NCI-H1092 (cell line): ENCODE measurements at regions not wholly inside any gene's neighbourhood (a gene's known extent, or its start where the extent isn't known, plus 50 kb on each side); places are given as distances from the start of the nearest gene placed in this dataset.
"Not testable (repeated sequence)": the region's sequence is repeated elsewhere in the genome, so short reads cannot be mapped to it uniquely, and the experiment has no call there.

Source experiments
- DNase-seq: peaks from one replicate; lab custom pipeline; 2025; lab: John Stamatoyannopoulos, UW

DNA sequence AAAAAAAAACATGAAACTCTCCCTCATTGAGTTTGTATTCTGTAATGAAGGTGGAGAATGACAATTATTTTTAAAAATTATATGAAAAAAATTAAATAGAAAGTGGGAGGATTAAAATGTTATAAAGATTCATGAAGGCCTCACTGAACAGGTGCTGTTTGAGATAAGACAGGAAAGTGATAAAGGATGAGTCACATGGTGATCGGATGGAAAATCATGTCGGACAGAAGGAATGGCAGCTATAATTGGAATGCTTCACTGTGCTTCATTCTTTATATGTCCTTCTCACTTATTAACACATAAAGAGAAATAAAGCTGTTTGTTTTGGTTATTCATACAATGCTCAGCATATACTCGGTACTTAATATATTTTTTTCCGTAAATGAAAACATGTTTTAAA, 464.5 kb upstream of the RGMB start:
- no peak for DNase-seq

DNA sequence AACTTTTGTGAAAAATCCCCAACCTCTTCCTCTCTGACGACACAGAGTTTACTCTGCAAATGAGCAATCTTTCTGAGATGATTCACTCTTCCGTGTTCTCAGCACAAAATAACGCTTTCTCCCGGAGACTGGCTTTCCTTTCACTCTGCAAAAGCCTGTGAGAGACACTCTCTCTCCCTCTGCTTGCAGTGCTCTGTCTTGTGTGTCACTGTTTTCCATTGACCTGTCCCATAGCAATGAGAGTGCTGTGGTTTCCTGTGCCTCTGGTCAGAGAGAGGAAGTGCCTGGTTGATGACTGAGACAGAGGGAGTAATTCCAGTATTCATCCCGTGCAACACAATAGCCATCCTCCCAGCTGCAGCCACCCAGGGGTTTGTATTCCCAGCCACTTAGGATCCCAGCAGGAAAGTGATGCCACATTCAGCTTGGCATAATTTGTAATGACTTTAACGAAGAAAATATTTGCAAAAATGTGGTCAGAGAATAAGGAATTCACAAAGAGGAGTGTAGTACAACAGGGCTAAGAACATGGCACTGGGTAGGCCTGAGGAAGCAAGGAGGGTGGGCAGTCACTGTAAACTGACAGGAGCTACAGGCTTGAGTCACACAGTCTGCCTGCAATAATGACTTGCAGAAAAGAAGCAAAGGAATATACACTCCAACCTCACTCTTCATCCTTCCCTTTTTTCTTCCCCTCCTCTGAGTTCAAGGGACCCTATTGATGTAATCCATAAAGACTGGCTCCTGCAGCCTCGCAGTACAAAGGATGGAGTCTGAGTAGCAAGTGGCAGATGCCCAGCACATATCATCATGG, 463.5 kb upstream of the RGMB start:
- DNase-seq = no peak

DNA sequence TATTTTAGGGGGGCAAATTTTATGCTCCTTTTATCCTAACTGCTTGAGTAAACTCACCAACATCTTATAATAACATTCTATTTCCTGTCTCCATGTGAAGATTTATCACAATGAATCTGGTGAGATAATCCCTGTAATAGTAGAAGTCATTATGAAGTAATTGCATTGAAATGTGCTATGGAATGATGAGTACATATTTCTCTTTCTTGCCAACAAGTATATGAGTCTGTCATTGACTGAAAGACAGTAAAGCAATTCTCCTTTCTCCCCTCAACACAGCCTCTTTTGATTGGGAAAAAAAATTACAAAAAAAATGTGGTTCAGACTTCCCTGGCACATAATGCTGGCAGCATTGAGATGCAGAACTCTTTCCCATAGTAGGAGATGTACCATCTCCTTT, 459.2 kb upstream of the RGMB start:
- no peak for DNase-seq

GRCh38 chr5:98318386-98318785, 455.1 kb upstream of the RGMB start:
- no peak for DNase-seq

DNA sequence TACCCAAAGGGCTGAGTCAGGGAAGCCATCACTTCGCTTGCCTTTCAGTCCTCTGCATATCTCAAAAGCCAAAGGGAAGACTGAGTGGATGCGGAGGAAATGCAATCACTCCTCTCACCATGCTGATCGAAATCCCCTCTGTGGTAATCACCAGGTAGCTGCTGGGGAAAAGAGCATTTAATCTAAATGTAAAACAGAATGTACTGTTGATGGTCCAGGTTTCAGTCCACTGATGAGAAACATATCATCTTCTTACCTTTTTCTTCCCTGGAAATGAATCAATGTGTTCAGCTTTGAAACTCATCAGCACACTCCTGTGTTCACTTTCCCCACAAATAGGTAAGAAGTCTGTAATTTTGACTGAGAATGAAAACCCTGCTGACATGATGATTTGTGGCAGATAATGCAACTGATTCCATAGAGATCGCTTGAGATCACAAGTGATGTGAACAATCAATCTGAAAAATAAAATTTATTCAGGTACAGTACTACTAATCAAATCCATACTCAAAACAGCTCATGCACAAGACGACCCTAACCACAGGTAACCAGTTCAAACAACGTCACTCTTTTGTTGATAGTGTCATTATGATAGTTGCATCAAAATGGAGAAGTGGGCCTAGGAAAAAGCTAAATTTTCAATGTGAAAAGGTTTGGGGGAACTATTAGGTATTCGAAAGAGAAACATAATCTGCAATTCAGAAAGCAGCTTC, 454.0 kb upstream of the RGMB start:
- DNase-seq = no peak

DNA sequence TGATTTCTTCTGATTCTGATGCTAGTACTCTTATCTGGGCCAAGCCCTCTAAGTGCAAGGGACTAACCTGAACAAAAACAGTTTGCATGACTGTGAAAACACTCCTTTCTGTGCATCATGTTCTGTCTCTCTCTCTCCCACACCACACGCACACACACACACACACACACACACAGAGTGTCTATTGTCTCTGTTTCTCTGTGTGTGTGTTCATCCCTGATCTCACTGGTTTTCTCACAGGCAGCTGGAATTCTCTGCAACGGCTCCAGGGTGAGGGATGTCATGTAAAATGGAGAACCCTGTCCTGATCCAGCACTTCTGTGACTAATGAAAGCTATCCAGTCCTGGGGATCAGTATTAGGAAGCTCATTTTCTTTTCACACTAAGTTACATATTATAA, 453.1 kb upstream of the RGMB start:
- DNase-seq = no peak

DNA sequence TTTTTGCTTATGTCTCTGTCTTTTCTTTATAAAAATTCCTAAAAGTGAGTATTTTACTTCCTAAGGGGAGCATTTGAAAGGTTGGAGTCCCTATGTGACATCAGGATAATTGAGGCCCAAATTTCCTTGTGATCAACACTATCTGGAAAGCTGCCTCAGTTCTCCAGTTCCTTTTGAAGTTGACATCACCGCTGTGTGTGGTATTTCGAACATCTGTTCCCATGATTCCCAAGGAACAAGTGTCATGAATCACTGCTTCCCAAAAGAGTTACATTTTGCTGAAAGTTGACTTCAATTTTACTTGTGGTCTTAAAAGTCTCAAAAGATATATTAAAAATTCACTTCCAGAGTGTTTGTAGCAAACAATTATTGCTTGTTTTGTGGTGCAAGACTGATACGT, 452.1 kb upstream of the RGMB start:
- no peak for DNase-seq

DNA sequence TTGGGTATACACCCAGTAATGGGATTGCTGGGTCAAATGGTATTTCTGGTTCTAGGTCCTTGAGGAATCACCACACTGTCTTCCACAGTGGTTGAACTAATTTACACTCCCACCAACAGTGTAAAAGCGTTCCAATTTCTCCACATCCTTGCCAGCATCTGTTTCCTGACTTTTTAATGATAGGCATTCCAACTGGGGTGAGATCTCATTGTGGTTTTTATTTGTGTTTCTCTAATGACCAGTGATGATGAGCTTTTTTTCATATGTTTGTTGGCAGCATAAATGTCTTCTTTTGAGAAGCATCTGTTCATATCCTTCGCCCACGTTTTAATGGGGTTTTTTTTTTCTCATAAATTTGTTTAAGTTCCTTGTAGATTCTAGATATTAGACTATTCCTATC, 448.3 kb upstream of the RGMB start:
- not testable (repeated sequence) for DNase-seq

DNA sequence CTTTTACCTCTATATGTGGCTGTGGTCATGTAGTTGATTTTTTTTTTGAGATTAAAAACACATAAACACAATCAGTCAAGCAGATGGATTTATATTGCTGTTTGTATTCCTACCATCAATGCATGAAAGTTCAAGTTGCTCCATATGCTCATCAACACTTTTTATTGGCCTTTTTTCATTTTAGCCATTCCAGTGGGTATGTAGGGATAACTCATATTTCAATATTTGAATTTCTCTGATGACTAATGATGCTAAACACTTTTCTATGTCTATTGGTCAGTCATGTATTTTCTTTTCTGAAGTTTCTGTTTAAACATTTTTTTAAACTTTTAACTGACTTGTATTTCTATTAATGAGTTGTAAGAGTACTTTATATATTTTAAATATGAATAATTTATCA, 445.4 kb upstream of the RGMB start:
- DNase-seq = no peak

DNA sequence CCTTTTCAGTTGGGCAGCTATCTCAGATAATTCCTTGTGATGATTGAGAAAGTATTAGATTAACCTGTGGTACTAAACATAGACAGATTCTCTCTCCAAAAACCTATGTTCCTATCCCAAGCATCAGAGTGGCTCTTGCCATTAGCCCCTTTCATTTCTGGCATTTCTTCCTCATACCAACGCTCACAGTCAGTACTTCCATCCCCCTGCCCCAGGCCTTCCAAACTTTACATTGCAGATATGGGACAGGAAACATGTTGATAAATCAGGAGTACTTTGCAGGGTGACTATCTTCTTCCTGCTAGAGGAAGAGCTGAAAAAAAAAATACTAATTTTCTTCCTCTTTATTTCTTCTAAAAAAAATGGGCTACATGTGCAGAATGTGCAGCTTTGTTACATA, 442.6 kb upstream of the RGMB start:
- DNase-seq = no peak

DNA sequence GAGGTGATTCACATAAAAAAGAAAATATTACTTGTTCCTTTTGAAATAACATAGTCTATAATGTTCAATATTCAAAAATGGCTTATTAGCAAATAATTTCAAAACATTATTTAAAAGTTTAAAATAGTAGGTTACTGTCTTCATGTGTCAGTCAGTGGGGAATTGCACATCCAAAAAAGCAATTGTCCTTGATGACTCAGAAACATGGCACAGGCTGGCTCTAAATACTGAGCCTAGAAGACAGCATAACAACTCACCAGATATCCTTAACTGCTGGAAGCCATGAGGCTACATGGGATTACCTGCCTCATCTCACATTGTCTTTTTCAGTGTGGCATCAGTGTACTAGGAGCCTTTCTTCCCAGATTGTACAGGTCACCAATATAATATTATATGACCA, 439.5 kb upstream of the RGMB start:
- no peak for DNase-seq

- no peak for DNase-seq
These were observed 438.5 kb upstream of the RGMB start for GRCh38 chr5:98334946-98335345.

- no peak for DNase-seq
These were observed 434.2 kb upstream of the RGMB start for GRCh38 chr5:98339141-98339848.

GRCh38 chr5:98341038-98342032, 432.1 kb upstream of the RGMB start:
- no peak for DNase-seq

- not testable (repeated sequence) for DNase-seq
These were observed 430.4 kb upstream of the RGMB start for GRCh38 chr5:98342958-98343660.

- DNase-seq = no peak
These were observed 424.0 kb upstream of the RGMB start for GRCh38 chr5:98349251-98349989.

- no peak for DNase-seq
These were observed 423.5 kb upstream of the RGMB start for GRCh38 chr5:98349990-98350365.

DNA sequence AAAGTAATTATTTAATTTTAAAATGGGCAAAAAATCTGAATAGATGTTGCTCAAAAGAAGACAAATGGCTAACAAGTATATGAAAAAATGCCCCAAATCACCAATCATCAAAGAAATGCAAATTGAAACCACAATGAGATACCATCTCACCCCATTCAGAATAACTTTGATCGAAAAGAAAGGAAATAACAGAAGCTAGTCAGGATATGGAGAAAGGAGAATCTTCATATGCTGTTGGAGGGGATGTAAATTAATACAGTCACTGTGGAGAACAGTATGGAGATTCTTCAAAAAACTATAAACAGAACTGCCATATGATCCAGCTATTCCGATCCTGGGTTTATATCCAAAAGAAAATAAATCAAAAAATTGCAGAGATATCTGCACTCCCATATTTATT, 418.5 kb upstream of the RGMB start:
- no peak for DNase-seq

DNA sequence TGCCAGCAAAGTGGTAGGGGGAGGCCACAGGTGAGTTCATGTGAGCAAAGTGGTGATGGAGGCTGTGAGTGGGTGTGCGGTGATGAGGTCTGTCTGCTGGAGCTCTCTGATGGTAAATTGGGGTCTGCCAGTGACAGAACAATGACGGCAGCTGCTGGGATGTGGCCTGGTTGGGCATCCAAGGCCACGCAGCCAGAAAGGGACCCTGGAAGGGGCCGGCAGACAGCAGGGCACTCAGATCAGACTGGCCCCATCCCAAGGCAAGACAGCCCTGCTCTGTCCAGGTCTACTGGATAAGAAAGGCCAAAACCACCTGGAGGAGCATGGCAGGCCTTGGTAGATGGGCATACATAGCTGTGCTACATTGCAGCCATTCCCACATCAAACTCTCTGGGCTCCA, 412.9 kb upstream of the RGMB start:
- no peak for DNase-seq

- DNase-seq = no peak
These were observed 410.3 kb upstream of the RGMB start for GRCh38 chr5:98363157-98363556.

GRCh38 chr5:98364549-98364948, 408.9 kb upstream of the RGMB start:
- no peak for DNase-seq
